ENCODE measurements at regions not wholly inside any gene's neighbourhood (a gene's known extent, or its start where the extent isn't known, plus 50 kb on each side); places are given as distances from the start of the nearest gene placed in this dataset.
A peak's percentile ranks its signal among the peaks of the same experiment; 100 is the strongest.

GRCh38 chr14:95811813-95812212, 64.8 kb upstream of the TUNAR start:
- no peak for DNase-seq (ENCODE audit: low read depth, low spot score)
- Mint-ChIP-seq H3K27me3 (ENCODE audit: low read depth) (peaks cover 40% of the 10 kb centered on the region), H3K27ac (ENCODE audit: unreplicated experiment) (no peak overlapping the region), H3K4me3 (no peak overlapping the region), H3K36me3 (ENCODE audit: low read depth) (no peaks in the 10 kb centered on the region), H3K9me3 (no peaks in the 10 kb centered on the region), H3K4me1 (no peaks in the 10 kb centered on the region)
- no peak for TF ChIP-seq CTCF (conservative IDR thresholded peaks at IDR 0.05)

- Mint-ChIP-seq H3K27ac (ENCODE audit: unreplicated experiment) (no peak overlapping the region), H3K4me1 (no peaks in the 10 kb centered on the region), H3K27me3 (ENCODE audit: low read depth) (peaks cover 23% of the 10 kb centered on the region), H3K36me3 (ENCODE audit: low read depth) (no peaks in the 10 kb centered on the region), H3K9me3 (peaks cover 10% of the 10 kb centered on the region), H3K4me3 (no peak overlapping the region)
- DNase-seq (ENCODE audit: low read depth, low spot score) = no peak
- no peak for TF ChIP-seq CTCF (conservative IDR thresholded peaks at IDR 0.05)
Observed at GRCh38 chr14:95808371-95808770, 68.3 kb upstream of the TUNAR start.

GRCh38 chr14:95796788-95797187, 79.8 kb upstream of the TUNAR start:
- H3K36me3 Mint-ChIP-seq (ENCODE audit: low read depth) = no peaks in the 10 kb centered on the region
- H3K27ac Mint-ChIP-seq (ENCODE audit: unreplicated experiment) = no peak overlapping the region
- peaks cover 6% of the 10 kb centered on the region for H3K9me3 Mint-ChIP-seq
- TF ChIP-seq CTCF (conservative IDR thresholded peaks at IDR 0.05) = no peak
- H3K4me1 Mint-ChIP-seq = no peaks in the 10 kb centered on the region
- peaks cover 54% of the 10 kb centered on the region for H3K27me3 Mint-ChIP-seq (ENCODE audit: low read depth)
- no peak overlapping the region for H3K4me3 Mint-ChIP-seq
- no peak for DNase-seq (ENCODE audit: low read depth, low spot score)

- H3K4me3 Mint-ChIP-seq = no peak overlapping the region
- H3K27me3 Mint-ChIP-seq (ENCODE audit: low read depth) = peaks cover 62% of the 10 kb centered on the region
- no peaks in the 10 kb centered on the region for H3K9me3 Mint-ChIP-seq
- no peak for TF ChIP-seq CTCF (conservative IDR thresholded peaks at IDR 0.05)
- H3K4me1 Mint-ChIP-seq = no peaks in the 10 kb centered on the region
- no peak overlapping the region for H3K27ac Mint-ChIP-seq (ENCODE audit: unreplicated experiment)
- no peak for DNase-seq (ENCODE audit: low read depth, low spot score)
- H3K36me3 Mint-ChIP-seq (ENCODE audit: low read depth) = no peaks in the 10 kb centered on the region
Observed at GRCh38 chr14:95787941-95788340, 74.0 kb upstream of the TCL1A start.

- no peak for DNase-seq (ENCODE audit: low read depth, low spot score)
- H3K36me3 Mint-ChIP-seq (ENCODE audit: low read depth) = no peaks in the 10 kb centered on the region
- no peaks in the 10 kb centered on the region for H3K9me3 Mint-ChIP-seq
- peaks cover 64% of the 10 kb centered on the region for H3K27me3 Mint-ChIP-seq (ENCODE audit: low read depth)
- H3K4me1 Mint-ChIP-seq = no peaks in the 10 kb centered on the region
- H3K27ac Mint-ChIP-seq (ENCODE audit: unreplicated experiment) = no peak overlapping the region
- no peak overlapping the region for H3K4me3 Mint-ChIP-seq
- no peak for TF ChIP-seq CTCF (conservative IDR thresholded peaks at IDR 0.05)
Observed at GRCh38 chr14:95786566-95786965, 72.6 kb upstream of the TCL1A start.

GRCh38 chr14:95784137-95784536, 70.2 kb upstream of the TCL1A start:
- Mint-ChIP-seq H3K27ac (ENCODE audit: unreplicated experiment) (no peak overlapping the region), H3K36me3 (ENCODE audit: low read depth) (no peaks in the 10 kb centered on the region), H3K4me3 (no peak overlapping the region), H3K4me1 (no peaks in the 10 kb centered on the region), H3K9me3 (no peaks in the 10 kb centered on the region), H3K27me3 (ENCODE audit: low read depth) (peaks cover 57% of the 10 kb centered on the region)
- no peak for TF ChIP-seq CTCF (conservative IDR thresholded peaks at IDR 0.05)
- DNase-seq (ENCODE audit: low read depth, low spot score) = peak; percentile 49

Data from neural crest cell (in vitro differentiated cells).